OCI-LY3 (cell line): ENCODE measurements at regions not wholly inside any gene's neighbourhood (a gene's known extent, or its start where the extent isn't known, plus 50 kb on each side); places are given as distances from the start of the nearest gene placed in this dataset.

Experiments
- H2AFZ ChIP-seq: fragments of 200-600, 300-600 bp; shearing (Covaris generic); 2 replicates; pipeline ENCODE4 v1.6.0; 2014; ENCODE audit warnings: antibody characterized with exemption, low read depth, low read length
- H3K27ac ChIP-seq: fragments of 200-600, 300-600 bp; sonication (generic); 2 replicates; pipeline ENCODE4 v1.5.1; 2014; ENCODE audit warnings: mild to moderate bottlenecking, low read length, moderate library complexity, mixed read lengths
- H3K27me3 ChIP-seq: fragments of 200-600, 300-600 bp; sonication (generic); 2 replicates; pipeline ENCODE4 v1.6.1; 2014; ENCODE audit warnings: low read depth, low read length, mixed read lengths
- H3K36me3 ChIP-seq: fragments of 200-600, 300-600 bp; sonication (generic); replicated peaks from 2 replicates; pipeline ENCODE3; 2014; ENCODE audit warnings: low read depth, low read length, mixed read lengths
- H3K4me1 ChIP-seq: fragments of 300-600, 200-600 bp; sonication (generic); 2 replicates; pipeline ENCODE4 v1.6.1; 2014; ENCODE audit warnings: low read length, mixed read lengths
- H3K4me2 ChIP-seq: fragments of 200-600, 300-600 bp; sonication (generic); 2 replicates; pipeline ENCODE4 v1.6.1; 2014; ENCODE audit warnings: low read length, mixed read lengths
- H3K4me3 ChIP-seq: fragments of 300-600, 200-600 bp; sonication (generic); 2 replicates; pipeline ENCODE4 v1.5.1; 2014; ENCODE audit warnings: antibody characterized with exemption, mild to moderate bottlenecking, low read length, moderate library complexity
- H3K79me2 ChIP-seq: fragments of 300-600, 200-600 bp; shearing (Covaris generic); 2 replicates; pipeline ENCODE4 v1.6.1; 2014; ENCODE audit warnings: mild to moderate bottlenecking, low read length, mixed read lengths
- H3K9ac ChIP-seq: fragments of 300-600, 200-600 bp; shearing (Covaris generic); 2 replicates; pipeline ENCODE4 v1.6.0; 2014; ENCODE audit warnings: mild to moderate bottlenecking, low read length, moderate library complexity
- H3K9me3 ChIP-seq: fragments of 200-600, 300-600 bp; shearing (Covaris generic); 2 replicates; pipeline ENCODE4 v1.6.1; 2014; ENCODE audit warnings: low read length, mixed read lengths; ENCODE audit not compliant: insufficient read depth
- H4K20me1 ChIP-seq: fragments of 200-600, 300-600 bp; sonication (generic); 2 replicates; pipeline ENCODE4 v1.6.1; 2016; ENCODE audit warnings: low read length, mixed read lengths; ENCODE audit not compliant: insufficient read depth
- EZH2phosphoT487 ChIP-seq: fragments of 200-600 bp; shearing (Covaris generic); IDR thresholded peaks from 2 replicates; pipeline ENCODE4 v1.6.1; 2018; ENCODE audit warnings: antibody characterized with exemption, mixed run types, low read depth
- TF ChIP-seq, protein P1 (sequence below): fragments of 200-600, 300-600 bp; sonication (generic); IDR thresholded peaks from 2 replicates; pipeline ENCODE4 v1.5.1; 2014; ENCODE audit warnings: antibody characterized with exemption, low read length, low read depth

DNA sequence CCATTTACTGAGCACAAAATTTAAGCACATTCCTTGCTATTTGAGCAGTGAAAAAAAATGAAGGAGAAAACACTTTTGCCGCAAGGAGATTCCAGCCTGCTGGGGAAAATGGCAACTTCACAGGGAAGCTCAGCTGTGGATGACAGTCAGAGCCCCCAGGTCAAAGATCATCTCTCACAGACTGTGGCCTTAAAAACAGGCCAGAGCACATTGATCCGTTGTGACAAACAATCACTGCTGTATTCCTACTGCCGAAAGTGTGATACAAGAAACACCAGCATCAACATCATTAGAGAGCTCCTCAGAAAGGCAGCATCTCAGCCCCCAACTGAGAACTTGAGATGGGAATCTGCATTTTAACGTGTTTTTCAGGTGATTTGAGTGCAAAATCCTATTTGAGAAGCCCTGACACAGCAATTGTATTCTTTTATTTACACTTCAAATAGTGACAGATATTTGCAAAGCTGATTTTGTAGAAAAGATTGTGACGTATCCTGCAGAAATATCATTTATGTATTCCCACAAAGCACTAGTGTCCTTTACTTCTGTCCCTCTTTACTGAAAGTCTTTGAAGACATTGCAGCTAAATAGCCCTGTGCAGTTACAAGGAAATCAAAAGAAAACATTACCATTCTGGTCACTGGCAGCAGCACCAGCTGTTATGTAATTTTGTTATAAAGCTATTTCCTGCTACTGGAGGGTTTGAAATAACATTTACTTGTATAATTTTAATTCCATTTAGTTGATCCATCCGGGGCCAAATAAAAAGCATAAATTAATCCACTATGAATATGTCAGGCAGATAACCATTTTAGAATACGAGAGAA, 652.0 kb downstream of the LIG4 start:
- Histone ChIP-seq H3K4me3 (no peak overlapping the region), H3K4me2 (no peak overlapping the region), H3K36me3 (no peaks in the 10 kb centered on the region), H3K27me3 (no peaks in the 10 kb centered on the region), H2AFZ (no peak overlapping the region), H3K79me2 (no peaks in the 10 kb centered on the region), H4K20me1 (no peaks in the 10 kb centered on the region), H3K9me3 (no peaks in the 10 kb centered on the region), H3K9ac (no peak overlapping the region), H3K4me1 (no peaks in the 10 kb centered on the region), H3K27ac (no peak overlapping the region)
- TF ChIP-seq, protein P1, sequence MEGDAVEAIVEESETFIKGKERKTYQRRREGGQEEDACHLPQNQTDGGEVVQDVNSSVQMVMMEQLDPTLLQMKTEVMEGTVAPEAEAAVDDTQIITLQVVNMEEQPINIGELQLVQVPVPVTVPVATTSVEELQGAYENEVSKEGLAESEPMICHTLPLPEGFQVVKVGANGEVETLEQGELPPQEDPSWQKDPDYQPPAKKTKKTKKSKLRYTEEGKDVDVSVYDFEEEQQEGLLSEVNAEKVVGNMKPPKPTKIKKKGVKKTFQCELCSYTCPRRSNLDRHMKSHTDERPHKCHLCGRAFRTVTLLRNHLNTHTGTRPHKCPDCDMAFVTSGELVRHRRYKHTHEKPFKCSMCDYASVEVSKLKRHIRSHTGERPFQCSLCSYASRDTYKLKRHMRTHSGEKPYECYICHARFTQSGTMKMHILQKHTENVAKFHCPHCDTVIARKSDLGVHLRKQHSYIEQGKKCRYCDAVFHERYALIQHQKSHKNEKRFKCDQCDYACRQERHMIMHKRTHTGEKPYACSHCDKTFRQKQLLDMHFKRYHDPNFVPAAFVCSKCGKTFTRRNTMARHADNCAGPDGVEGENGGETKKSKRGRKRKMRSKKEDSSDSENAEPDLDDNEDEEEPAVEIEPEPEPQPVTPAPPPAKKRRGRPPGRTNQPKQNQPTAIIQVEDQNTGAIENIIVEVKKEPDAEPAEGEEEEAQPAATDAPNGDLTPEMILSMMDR = no peak
- no peak for TF ChIP-seq EZH2phosphoT487

GRCh38 chr13:107562203-107562602, 653.1 kb downstream of the LIG4 start:
- Histone ChIP-seq H3K9ac (no peak overlapping the region), H2AFZ (no peak overlapping the region), H3K79me2 (no peaks in the 10 kb centered on the region), H3K27me3 (no peaks in the 10 kb centered on the region), H3K4me2 (no peak overlapping the region), H3K9me3 (no peaks in the 10 kb centered on the region), H3K4me1 (no peaks in the 10 kb centered on the region), H3K36me3 (no peaks in the 10 kb centered on the region), H4K20me1 (no peaks in the 10 kb centered on the region), H3K27ac (no peak overlapping the region), H3K4me3 (no peak overlapping the region)
- TF ChIP-seq EZH2phosphoT487 = no peak
- TF ChIP-seq, protein P1 = no peak

DNA sequence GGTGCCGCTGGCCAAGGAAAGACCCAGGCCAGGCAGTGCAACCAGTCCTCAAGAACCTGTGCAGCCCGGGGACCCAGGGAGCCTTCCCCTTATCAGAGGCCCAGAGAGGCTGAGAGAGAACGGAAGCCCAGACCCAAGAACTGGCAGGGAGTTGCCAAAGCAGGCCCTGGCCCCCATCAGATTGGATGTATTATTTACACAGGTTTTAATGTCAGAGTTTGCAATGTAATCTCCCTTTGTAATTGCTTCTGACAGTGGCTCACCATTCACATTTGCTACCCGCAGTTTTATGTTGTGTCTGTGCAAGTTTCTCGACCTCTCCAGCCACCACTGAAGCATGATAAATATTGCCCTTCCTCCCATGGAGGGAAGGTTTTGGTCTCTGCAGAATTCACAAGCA, 660.9 kb downstream of the LIG4 start:
- no peak overlapping the region for H3K9ac ChIP-seq
- no peaks in the 10 kb centered on the region for H4K20me1 ChIP-seq
- TF ChIP-seq, protein P1 = no peak
- no peak for TF ChIP-seq EZH2phosphoT487
- H3K9me3 ChIP-seq = no peaks in the 10 kb centered on the region
- no peaks in the 10 kb centered on the region for H3K36me3 ChIP-seq
- H3K27ac ChIP-seq = no peak overlapping the region
- H3K4me3 ChIP-seq = no peak overlapping the region
- no peaks in the 10 kb centered on the region for H3K79me2 ChIP-seq
- no peak overlapping the region for H2AFZ ChIP-seq
- no peaks in the 10 kb centered on the region for H3K4me1 ChIP-seq
- H3K4me2 ChIP-seq = no peak overlapping the region
- H3K27me3 ChIP-seq = no peaks in the 10 kb centered on the region

- no peaks in the 10 kb centered on the region for H3K27me3 ChIP-seq
- no peak overlapping the region for H3K9ac ChIP-seq
- no peaks in the 10 kb centered on the region for H4K20me1 ChIP-seq
- H3K79me2 ChIP-seq = no peaks in the 10 kb centered on the region
- no peaks in the 10 kb centered on the region for H3K9me3 ChIP-seq
- TF ChIP-seq, protein P1 = no peak
- no peak for TF ChIP-seq EZH2phosphoT487
- no peak overlapping the region for H3K4me2 ChIP-seq
- no peaks in the 10 kb centered on the region for H3K4me1 ChIP-seq
- H3K36me3 ChIP-seq = no peaks in the 10 kb centered on the region
- H2AFZ ChIP-seq = no peak overlapping the region
- H3K27ac ChIP-seq = no peak overlapping the region
- no peak overlapping the region for H3K4me3 ChIP-seq
These were observed 661.5 kb downstream of the LIG4 start for GRCh38 chr13:107553838-107554237.
